ENCODE measurements at regions not wholly inside any gene's neighbourhood (a gene's known extent, or its start where the extent isn't known, plus 50 kb on each side); places are given as distances from the start of the nearest gene placed in this dataset.

DNA sequence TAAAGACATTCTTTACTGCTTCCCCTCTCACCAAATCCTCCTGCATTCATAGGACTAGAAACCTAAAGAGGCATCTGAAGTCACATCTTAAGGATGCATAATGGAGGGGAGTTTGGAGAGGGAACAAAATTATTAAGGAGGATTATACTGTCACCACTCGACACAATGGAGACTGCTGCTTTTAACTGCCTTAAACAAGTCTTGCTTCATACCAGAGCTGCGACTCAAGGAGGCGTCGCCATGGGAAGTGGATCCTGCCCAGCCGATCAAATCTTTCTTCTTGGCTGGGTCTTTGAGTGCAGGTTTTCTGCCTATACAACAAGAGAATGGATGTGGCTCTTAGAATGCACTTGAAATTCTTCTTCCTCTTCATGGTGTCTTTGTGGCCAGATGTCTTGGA lies 66.7 kb upstream of the FOXE1 start:
- H3F3A ChIP-seq (ENCODE audit: low read depth): no peaks in the 10 kb centered on the region
- no peaks in the 10 kb centered on the region for H3K9me2 ChIP-seq (replicated peaks; ENCODE audit: low read depth, low read length)
- no peaks in the 10 kb centered on the region for H4K20me1 ChIP-seq (ENCODE audit: insufficient read depth, low read length, poor library complexity, severe bottlenecking)
- no peaks in the 10 kb centered on the region for H3K36me3 ChIP-seq (ENCODE audit: insufficient read depth, low read length)
- H3K4me1 ChIP-seq (ENCODE audit: insufficient read depth, low read length, poor library complexity, severe bottlenecking): no peaks in the 10 kb centered on the region
- no peaks in the 10 kb centered on the region for H3K9me3 ChIP-seq (ENCODE audit: insufficient read depth, low read depth, low read length)
- no peak overlapping the region for H3K4me2 ChIP-seq (ENCODE audit: low read depth, low read length, poor library complexity, severe bottlenecking)
- no peak overlapping the region for H3K9ac ChIP-seq (ENCODE audit: low read depth, low read length, poor library complexity, severe bottlenecking)
- H3K79me2 ChIP-seq (ENCODE audit: insufficient read depth, low read length): no peaks in the 10 kb centered on the region
- H3K4me3 ChIP-seq (ENCODE audit: low read length, poor library complexity, severe bottlenecking): no peak overlapping the region
- no peak overlapping the region for H2AFZ ChIP-seq (ENCODE audit: low read length)
- TF ChIP-seq CTCF (conservative IDR thresholded peaks at IDR 0.05; ENCODE audit: low read length) (no peak), EZH2phosphoT487 (IDR thresholded peaks at IDR 0.05; ENCODE audit: borderline replicate concordance) (no peak)
- no peaks in the 10 kb centered on the region for H3K27me3 ChIP-seq (ENCODE audit: insufficient read depth, low read length, poor library complexity, severe bottlenecking)

DNA sequence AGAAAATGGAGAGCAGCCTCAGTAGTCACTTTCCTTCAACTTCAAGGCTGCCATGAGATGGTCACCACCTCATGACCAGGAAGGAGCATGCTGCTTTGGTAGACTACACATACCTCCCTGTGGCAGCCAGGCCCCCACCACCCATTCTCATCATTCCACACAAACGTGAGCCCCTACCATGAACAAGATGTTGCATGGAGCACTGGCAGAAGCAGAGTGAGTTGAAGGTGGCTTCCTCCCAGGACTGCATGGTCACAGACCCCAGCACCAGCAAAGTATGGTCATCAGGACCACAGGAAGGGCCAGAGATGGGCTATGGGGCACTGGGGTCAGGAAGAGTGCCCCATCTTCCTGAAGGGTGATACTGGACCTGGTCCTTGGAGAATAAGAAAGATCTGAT lies 65.5 kb upstream of the FOXE1 start:
- Histone ChIP-seq H3F3A (ENCODE audit: low read depth) (no peaks in the 10 kb centered on the region), H4K20me1 (ENCODE audit: insufficient read depth, low read length, poor library complexity, severe bottlenecking) (no peaks in the 10 kb centered on the region), H3K79me2 (ENCODE audit: insufficient read depth, low read length) (no peaks in the 10 kb centered on the region), H3K9ac (ENCODE audit: low read depth, low read length, poor library complexity, severe bottlenecking) (no peak overlapping the region), H3K4me3 (ENCODE audit: low read length, poor library complexity, severe bottlenecking) (no peak overlapping the region), H3K27me3 (ENCODE audit: insufficient read depth, low read length, poor library complexity, severe bottlenecking) (no peaks in the 10 kb centered on the region), H2AFZ (ENCODE audit: low read length) (no peak overlapping the region), H3K36me3 (ENCODE audit: insufficient read depth, low read length) (no peaks in the 10 kb centered on the region), H3K9me3 (ENCODE audit: insufficient read depth, low read depth, low read length) (no peaks in the 10 kb centered on the region), H3K4me2 (ENCODE audit: low read depth, low read length, poor library complexity, severe bottlenecking) (no peak overlapping the region), H3K4me1 (ENCODE audit: insufficient read depth, low read length, poor library complexity, severe bottlenecking) (no peaks in the 10 kb centered on the region), H3K9me2 (replicated peaks; ENCODE audit: low read depth, low read length) (no peaks in the 10 kb centered on the region)
- TF ChIP-seq CTCF (conservative IDR thresholded peaks at IDR 0.05; ENCODE audit: low read length): no peak
- TF ChIP-seq EZH2phosphoT487 (IDR thresholded peaks at IDR 0.05; ENCODE audit: borderline replicate concordance): no peak

- H2AFZ ChIP-seq (ENCODE audit: low read length): no peak overlapping the region
- H3F3A ChIP-seq (ENCODE audit: low read depth): no peaks in the 10 kb centered on the region
These were observed 64.0 kb upstream of the FOXE1 start for GRCh38 chr9:97788763-97789663.

More at GRCh38 chr9:97788763-97789663, 64.0 kb upstream of the FOXE1 start:
- Histone ChIP-seq H3K9ac (ENCODE audit: low read depth, low read length, poor library complexity, severe bottlenecking) (no peak overlapping the region), H3K79me2 (ENCODE audit: insufficient read depth, low read length) (no peaks in the 10 kb centered on the region), H3K4me2 (ENCODE audit: low read depth, low read length, poor library complexity, severe bottlenecking) (no peak overlapping the region), H4K20me1 (ENCODE audit: insufficient read depth, low read length, poor library complexity, severe bottlenecking) (no peaks in the 10 kb centered on the region), H3K4me1 (ENCODE audit: insufficient read depth, low read length, poor library complexity, severe bottlenecking) (no peaks in the 10 kb centered on the region), H3K36me3 (ENCODE audit: insufficient read depth, low read length) (no peaks in the 10 kb centered on the region), H3K9me2 (replicated peaks; ENCODE audit: low read depth, low read length) (no peaks in the 10 kb centered on the region), H3K4me3 (ENCODE audit: low read length, poor library complexity, severe bottlenecking) (no peak overlapping the region), H3K27me3 (ENCODE audit: insufficient read depth, low read length, poor library complexity, severe bottlenecking) (no peaks in the 10 kb centered on the region), H3K9me3 (ENCODE audit: insufficient read depth, low read depth, low read length) (no peaks in the 10 kb centered on the region)
- TF ChIP-seq CTCF (conservative IDR thresholded peaks at IDR 0.05; ENCODE audit: low read length) (no peak), EZH2phosphoT487 (IDR thresholded peaks at IDR 0.05; ENCODE audit: borderline replicate concordance) (no peak)
